SK-N-MC (cell line): ENCODE measurements at regions not wholly inside any gene's neighbourhood (a gene's known extent, or its start where the extent isn't known, plus 50 kb on each side); places are given as distances from the start of the nearest gene placed in this dataset.

Experiments
- DNase-seq: peaks from one replicate; pipeline ENCODE4 v3.0.0-alpha.2; 2011; ENCODE audit warnings: low read depth, low spot score
- H3K27ac ChIP-seq: fragments of 200-600 bp; sonication (generic); 2 replicates; pipeline ENCODE4 v1.5.1; 2016; ENCODE audit warnings: mixed run types
- H3K36me3 ChIP-seq: fragments of 200-600 bp; sonication (generic); 2 replicates; pipeline ENCODE4 v1.6.1; 2017; ENCODE audit warnings: antibody characterized with exemption, low read length, mixed read lengths; ENCODE audit not compliant: insufficient read depth
- H3K4me3 ChIP-seq: fragments of 200-600 bp; sonication (generic); 2 replicates; pipeline ENCODE4 v1.5.1; 2016
- H3K9ac ChIP-seq: fragments of 200-600 bp; sonication (generic); 2 replicates; pipeline ENCODE4 v1.8.0; 2017; ENCODE audit warnings: mixed run types, mixed read lengths; ENCODE audit not compliant: insufficient read length
- H3K9me3 ChIP-seq: fragments of 200-600 bp; sonication (generic); 2 replicates; pipeline ENCODE4 v1.6.1; 2017; ENCODE audit warnings: low read depth, mild to moderate bottlenecking, antibody characterized with exemption, low read length, moderate library complexity, mixed read lengths
- EZH2 ChIP-seq: fragments of 200-600 bp; sonication (generic); IDR thresholded peaks from one replicate; pipeline ENCODE4 v1.6.1; 2017; ENCODE audit warnings: antibody characterized with exemption
- FOXP2 ChIP-seq: optimal IDR thresholded peaks from 2 replicates; pipeline ENCODE3; 2011; ENCODE audit warnings: mild to moderate bottlenecking, moderate library complexity; ENCODE audit not compliant: insufficient read depth; ENCODE audit errors: extremely low read length, control extremely low read depth
- POLR2AphosphoS5 ChIP-seq: IDR thresholded peaks from 2 replicates; pipeline ENCODE4 v1.6.1; 2012; ENCODE audit warnings: mild to moderate bottlenecking, low read depth, low read length, borderline replicate concordance

- Histone ChIP-seq H3K27ac (no peak overlapping the region), H3K4me3 (no peak overlapping the region), H3K9me3 (no peaks in the 10 kb centered on the region), H3K36me3 (no peaks in the 10 kb centered on the region), H3K9ac (no peak overlapping the region)
- no peak for DNase-seq
- no peak for TF ChIP-seq POLR2AphosphoS5
- no peak for TF ChIP-seq FOXP2
- no peak for TF ChIP-seq EZH2
Observed at GRCh38 chr10:57113545-57113944, 752.5 kb upstream of the ZWINT start.

GRCh38 chr10:57102236-57102635, 741.2 kb upstream of the ZWINT start:
- no peak for DNase-seq
- H3K9me3 ChIP-seq = no peaks in the 10 kb centered on the region
- no peak overlapping the region for H3K27ac ChIP-seq
- no peak overlapping the region for H3K4me3 ChIP-seq
- no peaks in the 10 kb centered on the region for H3K36me3 ChIP-seq
- H3K9ac ChIP-seq = no peak overlapping the region
- TF ChIP-seq FOXP2 (no peak), POLR2AphosphoS5 (no peak), EZH2 (no peak)

DNA sequence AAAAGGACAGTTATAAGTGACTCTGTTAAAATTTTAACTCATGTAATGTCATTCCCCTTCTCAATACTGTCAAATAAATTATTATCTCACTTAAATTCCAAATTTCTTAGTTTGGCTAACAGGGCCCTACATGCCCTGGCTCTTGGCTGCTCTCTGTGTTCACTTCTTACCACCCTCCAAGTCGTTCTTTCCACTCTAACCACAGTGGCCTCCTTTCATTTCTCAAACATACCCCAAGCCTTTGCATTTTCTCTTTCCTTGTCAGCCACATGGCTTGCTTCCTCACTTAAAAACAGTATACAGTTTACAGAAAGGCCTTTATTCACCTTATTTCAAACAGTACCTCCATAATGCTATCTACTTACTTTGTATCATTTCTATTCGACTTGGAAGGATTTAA, 737.1 kb upstream of the ZWINT start:
- H3K4me3 ChIP-seq = no peak overlapping the region

DNA sequence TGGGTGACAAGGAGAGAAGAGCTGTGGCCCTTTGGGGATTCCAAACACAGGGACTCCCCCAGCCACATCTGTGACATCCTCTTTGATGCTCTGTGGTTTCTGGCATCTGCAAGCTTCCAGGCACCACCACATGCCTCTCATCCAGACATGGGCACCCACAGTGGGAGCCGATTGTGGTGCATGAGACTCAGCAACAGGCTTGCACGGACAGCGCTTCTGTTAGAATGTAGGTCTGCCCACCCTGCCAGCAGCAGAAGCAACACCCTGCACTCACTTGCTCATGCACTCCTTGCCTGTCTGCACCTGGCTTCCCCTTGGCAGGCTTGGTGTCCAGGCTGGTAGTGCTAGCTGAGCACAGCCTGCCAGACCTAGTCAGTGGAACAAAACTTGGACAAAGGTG, 735.0 kb upstream of the ZWINT start:
- Histone ChIP-seq H3K9me3 (no peaks in the 10 kb centered on the region), H3K9ac (no peak overlapping the region), H3K4me3 (no peak overlapping the region), H3K36me3 (no peaks in the 10 kb centered on the region), H3K27ac (no peak overlapping the region)
- DNase-seq = no peak
- no peak for TF ChIP-seq FOXP2
- TF ChIP-seq EZH2 = no peak
- TF ChIP-seq POLR2AphosphoS5 = no peak

More for the DNA sequence above, 737.1 kb upstream of the ZWINT start:
- no peak for DNase-seq
- no peak overlapping the region for H3K9ac ChIP-seq
- no peaks in the 10 kb centered on the region for H3K36me3 ChIP-seq
- TF ChIP-seq EZH2 (no peak), POLR2AphosphoS5 (no peak), FOXP2 (no peak)
- no peak overlapping the region for H3K27ac ChIP-seq
- H3K9me3 ChIP-seq = no peaks in the 10 kb centered on the region

GRCh38 chr10:57094965-57095364, 733.9 kb upstream of the ZWINT start:
- H3K36me3 ChIP-seq = no peaks in the 10 kb centered on the region
- H3K9me3 ChIP-seq = no peaks in the 10 kb centered on the region
- no peak overlapping the region for H3K9ac ChIP-seq
- no peak overlapping the region for H3K27ac ChIP-seq
- no peak for DNase-seq
- no peak for TF ChIP-seq POLR2AphosphoS5
- TF ChIP-seq FOXP2 = no peak
- no peak for TF ChIP-seq EZH2
- H3K4me3 ChIP-seq = no peak overlapping the region

- no peak overlapping the region for H3K9ac ChIP-seq
- no peak overlapping the region for H3K4me3 ChIP-seq
- no peak for DNase-seq
- no peak overlapping the region for H3K27ac ChIP-seq
- TF ChIP-seq POLR2AphosphoS5 (no peak), EZH2 (no peak), FOXP2 (no peak)
- H3K36me3 ChIP-seq = no peaks in the 10 kb centered on the region
- no peaks in the 10 kb centered on the region for H3K9me3 ChIP-seq
Observed at GRCh38 chr10:57094083-57094482, 733.0 kb upstream of the ZWINT start.

DNA sequence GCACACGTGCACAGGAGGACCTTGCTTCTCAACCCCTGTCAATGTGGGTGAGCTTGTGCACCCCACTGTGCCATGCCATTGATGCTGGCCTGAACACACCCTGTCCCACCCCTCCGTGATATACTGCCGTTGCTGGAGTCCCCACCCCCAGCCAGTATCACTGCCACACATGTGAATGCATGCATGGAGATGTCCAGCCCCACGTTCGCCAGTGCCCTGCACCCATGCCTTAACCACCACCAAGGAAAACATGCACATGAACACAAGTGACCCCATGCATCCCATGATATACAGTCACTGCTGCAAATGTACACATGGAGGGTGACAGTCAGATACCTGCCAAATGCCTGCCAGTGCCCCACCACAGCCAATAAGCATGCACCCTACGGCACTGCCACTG, 692.5 kb upstream of the ZWINT start:
- no peaks in the 10 kb centered on the region for H3K9me3 ChIP-seq
- no peak overlapping the region for H3K4me3 ChIP-seq
- DNase-seq = no peak
- H3K36me3 ChIP-seq = no peaks in the 10 kb centered on the region
- no peak overlapping the region for H3K27ac ChIP-seq
- no peak overlapping the region for H3K9ac ChIP-seq
- no peak for TF ChIP-seq EZH2
- TF ChIP-seq POLR2AphosphoS5 = no peak
- no peak for TF ChIP-seq FOXP2

DNA sequence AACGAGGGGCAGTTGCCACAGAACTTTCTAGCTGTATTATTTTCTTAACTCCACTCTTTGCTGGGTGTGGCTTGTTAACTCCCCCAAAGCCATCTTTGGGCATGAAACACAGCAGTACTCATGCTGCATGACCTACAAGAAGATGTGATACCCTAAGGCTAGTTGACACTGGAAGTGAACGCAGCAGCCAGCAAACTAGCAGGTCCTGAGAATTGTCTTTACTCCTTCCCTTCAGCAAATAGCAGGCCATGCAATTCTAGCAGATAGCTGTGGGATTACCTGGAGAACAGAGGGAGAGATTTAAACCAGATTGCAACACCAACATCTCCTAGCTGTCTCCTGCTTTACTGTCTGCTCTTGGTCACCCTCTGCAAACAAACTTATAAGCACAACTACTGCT, 688.0 kb upstream of the ZWINT start:
- TF ChIP-seq POLR2AphosphoS5 = no peak
- TF ChIP-seq FOXP2 = no peak
- TF ChIP-seq EZH2 = no peak
- H3K36me3 ChIP-seq = no peaks in the 10 kb centered on the region
- no peaks in the 10 kb centered on the region for H3K9me3 ChIP-seq
- H3K27ac ChIP-seq = no peak overlapping the region
- no peak for DNase-seq
- no peak overlapping the region for H3K4me3 ChIP-seq
- no peak overlapping the region for H3K9ac ChIP-seq

- Histone ChIP-seq H3K36me3 (no peaks in the 10 kb centered on the region), H3K9ac (no peak overlapping the region), H3K9me3 (no peaks in the 10 kb centered on the region), H3K4me3 (no peak overlapping the region), H3K27ac (no peak overlapping the region)
- DNase-seq = no peak
- TF ChIP-seq POLR2AphosphoS5 (no peak), EZH2 (no peak), FOXP2 (no peak)
Observed at GRCh38 chr10:57038531-57038930, 677.5 kb upstream of the ZWINT start.
